ENCODE measurements at regions not wholly inside any gene's neighbourhood (a gene's known extent, or its start where the extent isn't known, plus 50 kb on each side); places are given as distances from the start of the nearest gene placed in this dataset.
A peak's percentile ranks its signal among the peaks of the same experiment; 100 is the strongest.

DNA sequence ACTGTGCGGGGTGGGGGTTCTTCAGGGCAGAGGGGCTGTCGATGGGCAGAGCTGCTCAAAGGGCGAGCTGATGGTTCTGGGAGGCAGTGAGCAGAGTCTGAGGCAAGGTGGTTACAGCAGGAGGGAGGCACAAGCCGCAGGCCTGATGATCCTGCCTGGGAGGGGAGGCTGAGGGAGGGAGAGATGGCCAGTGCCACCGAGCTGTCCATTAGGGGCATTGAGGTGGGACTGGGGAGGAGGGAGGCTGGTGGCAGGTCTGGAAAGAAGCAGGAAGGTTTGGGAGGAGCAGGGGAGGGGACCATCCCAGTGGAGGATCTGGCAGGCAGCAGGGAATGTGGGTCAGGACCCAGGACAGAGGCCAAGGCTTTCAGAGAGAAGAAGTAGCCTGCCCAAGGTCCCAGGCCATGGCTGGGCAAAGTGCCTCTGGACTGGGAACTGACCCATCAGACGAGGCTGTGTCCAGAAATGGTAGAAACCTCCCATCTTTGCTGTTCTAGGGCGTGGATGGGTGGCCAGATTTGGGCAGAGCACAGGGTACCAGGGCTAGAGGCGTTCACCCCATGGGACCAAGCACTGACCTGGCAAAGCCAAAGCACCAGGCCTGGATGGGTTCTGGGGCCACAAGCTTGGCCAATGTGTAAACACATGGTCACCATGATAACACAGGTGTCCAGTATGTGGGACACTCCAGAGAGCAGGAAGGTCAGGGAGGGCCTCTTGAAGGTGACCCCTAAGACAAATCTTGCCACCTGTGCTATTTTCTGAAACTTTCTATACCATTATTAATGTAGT is 55.5 kb downstream of the INHBB start:
- peak; percentile 32 for DNase-seq

- DNase-seq = no peak
Measured at GRCh38 chr2:120402067-120402433, 56.1 kb downstream of the INHBB start.

- DNase-seq = peak; percentile 26
Measured at GRCh38 chr2:120402508-120402907, 56.6 kb downstream of the INHBB start.

DNA sequence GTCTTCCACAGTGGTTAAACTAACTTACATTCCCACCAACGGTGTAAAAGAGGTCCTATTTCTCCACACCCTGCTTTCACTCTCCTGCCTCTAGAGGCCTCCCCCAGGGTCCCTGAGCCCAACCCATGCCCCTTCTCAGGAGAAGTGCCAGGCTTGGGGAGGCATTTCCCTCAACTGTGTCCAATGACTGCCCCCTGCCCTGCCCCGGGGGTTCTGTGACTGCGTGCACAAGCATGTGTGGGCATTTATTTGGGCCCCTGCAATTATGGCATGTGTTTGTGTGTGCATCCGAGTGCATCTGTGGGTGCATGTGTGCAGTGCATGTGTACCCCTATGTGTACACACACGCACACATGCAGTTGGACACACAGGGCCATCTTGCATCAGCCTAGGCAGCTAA is 57.3 kb downstream of the INHBB start:
- DNase-seq = peak; percentile 25

GRCh38 chr2:120403676-120404075 is 57.7 kb downstream of the INHBB start:
- no peak for DNase-seq

- DNase-seq = no peak
Measured at GRCh38 chr2:120404274-120404673, 58.3 kb downstream of the INHBB start.

DNA sequence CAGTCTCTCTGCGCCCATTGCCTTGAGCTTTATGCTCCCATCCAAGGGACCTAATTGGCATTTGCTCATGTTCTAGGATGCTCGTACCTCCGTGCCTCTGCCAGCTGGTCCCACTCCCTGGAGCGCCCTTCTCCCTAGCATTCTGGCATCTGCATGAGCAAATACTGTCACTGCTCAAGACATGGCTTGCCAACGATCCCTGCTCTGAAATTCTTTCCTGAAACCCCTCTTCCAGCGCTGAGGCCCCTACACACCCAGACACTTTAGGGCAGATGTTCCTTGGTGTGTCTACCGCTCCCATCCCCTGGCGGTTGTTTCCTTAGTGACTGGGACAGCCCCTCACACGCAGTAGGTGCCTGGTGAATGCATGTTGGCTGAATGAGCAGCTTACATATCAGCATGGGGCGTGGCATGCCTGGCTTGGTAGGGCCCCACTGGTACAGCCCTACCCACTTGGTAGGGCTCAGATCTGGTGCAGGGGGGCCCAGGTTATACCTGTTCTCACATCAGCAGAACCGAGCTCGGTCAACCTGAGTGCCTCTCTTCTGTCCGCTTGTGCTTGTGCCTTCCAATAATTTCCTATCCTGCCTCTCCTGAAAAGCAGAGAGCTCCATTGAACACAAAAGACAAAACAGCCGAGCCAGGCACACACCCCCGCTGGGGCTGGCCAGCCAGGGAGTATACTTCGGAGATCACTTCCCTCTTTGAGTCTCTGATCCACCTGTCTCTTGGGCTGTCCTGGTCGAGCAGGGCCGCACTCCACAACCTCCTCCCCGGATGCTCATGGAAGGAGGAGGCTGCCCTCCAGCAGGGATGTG is 59.2 kb downstream of the INHBB start:
- DNase-seq = no peak

DNA sequence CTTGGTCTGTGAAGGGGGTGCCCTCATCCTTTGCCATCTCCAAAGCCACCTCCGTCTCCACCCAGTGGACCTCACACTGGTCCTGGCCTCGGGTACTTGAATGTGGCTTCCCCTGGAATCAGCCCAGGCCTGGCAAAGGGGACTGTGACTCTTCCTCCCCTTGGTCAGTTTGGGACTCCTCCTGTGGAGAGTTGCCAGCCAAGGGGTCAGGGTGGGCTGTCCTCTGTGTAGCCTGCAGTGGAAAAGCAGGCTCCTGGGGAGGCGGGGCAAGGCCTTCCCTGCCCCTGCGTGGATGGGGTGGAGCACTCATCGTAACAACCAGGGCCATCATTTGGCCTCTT is 59.8 kb downstream of the INHBB start:
- no peak for DNase-seq

- DNase-seq = peak; percentile 41
Measured at GRCh38 chr2:120406566-120406965, 60.6 kb downstream of the INHBB start.

DNA sequence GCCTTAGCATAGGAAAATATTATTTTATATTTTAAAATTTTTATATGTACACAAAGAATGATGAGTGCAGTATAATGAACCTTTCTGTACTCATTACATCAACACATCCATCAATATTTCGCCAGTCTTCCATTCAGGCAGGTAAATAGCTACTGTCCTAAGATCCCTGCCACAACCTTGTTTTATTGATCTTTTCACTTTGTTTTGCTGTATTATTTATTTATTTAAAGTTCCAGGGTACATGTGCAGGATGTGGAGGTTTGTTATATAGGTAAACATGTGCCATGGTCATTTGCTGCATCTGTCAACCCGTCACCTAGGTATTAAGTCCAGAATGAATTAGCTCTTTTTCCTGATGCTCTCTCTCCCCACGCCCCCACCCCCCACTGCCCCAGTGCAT is 64.6 kb downstream of the INHBB start:
- DNase-seq = no peak

DNA sequence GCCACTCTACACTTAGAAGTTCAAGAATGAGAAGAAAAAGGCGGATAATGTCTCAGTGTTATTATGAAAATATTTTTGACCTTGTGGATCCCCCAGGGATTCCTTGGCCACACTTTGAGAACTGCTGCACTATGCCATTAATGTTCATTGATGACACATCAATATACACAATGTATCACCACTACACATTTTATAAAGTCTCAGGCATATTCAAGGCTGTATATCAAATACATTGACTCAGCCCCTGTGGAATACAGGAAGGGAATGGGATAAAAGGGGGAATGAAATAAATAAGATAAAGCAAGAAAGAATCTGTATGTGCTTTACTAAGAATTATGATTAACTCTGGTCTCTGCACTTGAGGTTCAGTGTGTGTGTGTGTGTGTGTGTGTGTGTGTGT is 69.1 kb downstream of the INHBB start:
- no peak for DNase-seq

GRCh38 chr2:120415728-120416509 is 70.0 kb downstream of the INHBB start:
- peak; percentile 28 for DNase-seq

DNA sequence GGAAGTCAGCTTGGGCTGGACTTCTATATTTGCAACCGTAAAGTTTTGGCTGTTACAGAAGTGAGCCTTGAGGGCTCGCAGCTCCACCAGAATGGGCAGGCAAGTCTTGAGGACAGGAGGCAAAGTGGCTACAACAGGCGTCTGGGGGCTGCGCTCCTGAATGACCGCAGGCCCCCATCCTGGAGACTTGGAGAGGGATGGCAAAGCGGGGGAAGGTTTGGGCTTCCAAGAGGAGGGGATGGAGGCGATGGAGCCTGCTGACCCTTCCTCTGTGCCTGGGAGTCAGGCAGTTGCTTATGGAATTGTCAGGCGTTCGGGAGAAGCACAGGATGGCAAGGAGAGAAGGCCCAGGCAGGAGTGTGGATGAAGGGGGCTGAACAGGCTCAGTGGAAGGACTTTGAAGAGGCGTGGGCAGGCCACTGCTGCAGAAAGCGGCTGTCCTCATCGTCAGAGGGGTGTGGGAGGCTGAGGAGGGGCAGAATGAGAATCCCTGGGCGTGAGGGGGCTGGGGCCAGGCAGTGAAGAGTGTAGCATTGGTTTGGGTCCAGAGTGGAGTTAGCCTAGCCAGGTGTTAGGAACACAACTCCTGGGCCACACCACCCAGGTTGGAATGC is 72.3 kb downstream of the INHBB start:
- peak; percentile 12 for DNase-seq

- DNase-seq = peak; percentile 22
Measured at GRCh38 chr2:120419073-120419472, 73.1 kb downstream of the INHBB start.

DNA sequence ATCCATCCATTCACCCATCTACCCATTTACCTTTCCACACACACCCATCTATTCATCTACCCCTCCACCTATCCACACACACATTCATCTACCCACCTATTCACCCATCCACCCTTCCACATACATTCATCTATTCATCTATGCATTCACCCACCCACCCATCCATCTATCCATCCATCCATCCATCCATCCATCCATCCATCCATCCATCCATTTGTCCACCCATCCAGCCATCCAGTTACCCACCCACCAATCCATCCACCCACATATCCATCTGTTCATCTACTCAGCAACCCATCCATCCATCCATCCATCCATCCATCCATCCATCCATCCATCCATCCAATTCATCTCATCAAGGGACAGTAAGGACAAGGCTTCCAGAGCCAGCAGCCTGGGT is 74.0 kb downstream of the INHBB start:
- DNase-seq = no peak

DNA sequence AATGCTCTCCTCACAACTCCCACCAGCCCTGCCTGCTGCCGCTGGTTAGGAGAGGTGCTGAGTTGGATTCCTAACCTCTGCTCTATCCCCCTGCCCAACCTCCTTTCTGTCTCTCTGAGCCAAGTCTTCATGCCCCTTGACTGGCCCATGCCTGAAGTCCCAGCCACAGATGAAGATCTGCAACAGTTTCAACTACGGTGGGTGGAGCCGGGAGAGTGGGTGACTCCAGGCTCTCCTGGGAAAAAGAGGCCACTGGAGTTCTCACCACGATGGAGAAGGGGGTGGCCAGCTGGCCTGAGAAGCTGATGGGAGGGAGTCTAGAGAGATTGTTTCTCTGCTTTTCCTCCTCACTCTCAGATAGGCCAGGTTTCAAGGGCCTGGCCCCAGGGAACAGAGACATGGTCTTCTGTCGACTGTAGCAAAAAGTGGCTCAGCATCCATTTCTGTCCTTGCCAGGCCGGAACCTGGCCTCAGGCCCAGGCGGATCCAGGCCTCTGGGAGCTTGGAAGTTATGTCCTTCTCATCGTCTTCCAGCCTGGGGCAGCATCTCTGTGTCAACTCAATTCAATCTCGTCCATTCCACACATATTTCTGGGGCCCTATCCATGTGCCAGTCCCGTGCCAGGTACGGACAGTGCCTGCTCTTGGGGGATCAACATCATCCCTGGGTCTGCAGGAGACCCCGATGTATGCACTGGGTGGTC is 75.3 kb downstream of the INHBB start:
- DNase-seq = peak; percentile 36

GRCh38 chr2:120421830-120422175 is 75.9 kb downstream of the INHBB start:
- no peak for DNase-seq

- DNase-seq = peak; percentile 25
Measured at GRCh38 chr2:120422465-120423160, 76.7 kb downstream of the INHBB start.

DNA sequence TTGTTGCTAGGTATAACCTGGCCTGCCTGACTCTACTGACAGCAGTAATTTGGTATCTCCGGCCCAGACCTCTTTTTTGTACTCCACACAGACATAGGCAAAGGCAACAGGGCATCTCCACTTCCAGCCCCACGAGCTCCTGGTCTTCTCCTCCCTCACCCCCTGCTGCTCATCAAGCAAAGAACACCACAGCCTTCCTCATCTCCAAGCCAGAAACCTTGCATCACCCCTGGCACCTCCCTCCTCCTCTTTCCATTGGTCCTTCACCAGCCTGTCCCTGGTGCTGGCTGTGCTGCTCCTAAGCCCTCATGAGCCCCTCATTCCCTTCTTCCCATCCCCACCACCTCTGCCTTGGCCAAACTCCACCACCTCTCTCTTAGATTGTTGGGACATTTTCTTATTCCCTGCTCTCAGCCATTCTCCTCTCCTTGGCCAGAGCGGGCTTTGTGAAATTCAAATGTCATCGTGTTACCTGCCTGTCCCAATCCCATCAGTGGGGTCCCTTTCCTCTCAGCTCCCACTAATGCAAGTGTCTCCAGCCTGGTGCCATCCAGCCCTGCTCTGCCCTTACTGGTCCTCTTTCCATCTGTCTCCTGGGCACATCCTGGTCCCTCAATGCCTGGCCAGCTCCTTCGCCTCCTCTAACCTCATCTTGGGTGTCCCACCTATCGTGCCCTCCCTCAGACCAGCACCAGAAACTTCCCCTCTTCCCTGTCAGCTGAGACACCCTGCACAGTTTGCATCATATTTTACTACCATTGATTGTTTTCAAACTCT is 77.4 kb downstream of the INHBB start:
- DNase-seq = peak; percentile 26

- DNase-seq = peak; percentile 10
Measured at GRCh38 chr2:120424274-120424796, 78.4 kb downstream of the INHBB start.

DNA sequence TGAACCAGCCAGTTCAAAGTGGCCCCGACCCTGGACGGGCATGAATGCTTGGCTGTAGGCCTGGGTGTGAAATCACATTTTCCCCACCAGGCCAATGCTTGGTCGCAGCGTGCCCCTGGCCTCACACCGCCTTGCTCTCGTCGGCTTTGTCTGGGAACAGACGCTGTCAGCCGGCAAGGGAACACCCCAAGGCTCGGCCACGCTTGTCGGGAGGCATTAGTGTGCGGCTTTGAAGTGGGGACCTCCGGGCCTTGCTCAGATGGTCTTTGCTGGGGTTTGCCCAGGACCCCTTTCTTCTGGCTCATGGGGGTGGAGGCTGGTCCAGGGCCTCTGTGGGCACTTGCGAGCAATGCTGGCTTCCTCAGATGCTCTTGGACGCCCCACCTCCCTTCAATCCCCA is 79.1 kb downstream of the INHBB start:
- DNase-seq = peak; percentile 15
